Transverse colon (tissue), 4 donors: ENCODE measurements at regions not wholly inside any gene's neighbourhood (a gene's known extent, or its start where the extent isn't known, plus 50 kb on each side); places are given as distances from the start of the nearest gene placed in this dataset.

ENCODE experiments used
- DNase-seq: peaks from one replicate; pipeline ENCODE4 v3.0.0-alpha.2; 2019
- H3K27ac ChIP-seq, 4 donors: fragments of 200-600 bp; sonication (generic); 2 replicates each; pipeline ENCODE4 v1.5.1; 2016 to 2018; ENCODE audit warnings: inconsistent platforms in 4 of 4
- H3K27me3 ChIP-seq: fragments of 200-600 bp; sonication (generic); 2 replicates; pipeline ENCODE4 v1.5.1; 2017; ENCODE audit warnings: inconsistent platforms
- H3K36me3 ChIP-seq, 4 donors: fragments of 200-600 bp; sonication (generic); 2 replicates each; pipeline ENCODE4 v1.5.1; 2017 to 2019; ENCODE audit warnings: inconsistent platforms in 4 of 4
- H3K4me1 ChIP-seq, 4 donors: fragments of 200-600 bp; sonication (generic); 2 replicates each; pipeline ENCODE4 v1.5.1; 2017 to 2020; ENCODE audit warnings: inconsistent platforms in 4 of 4
- H3K4me3 ChIP-seq, 4 donors: fragments of 200-600 bp; sonication (generic); 1 replicate in 1 of 4; 2 replicates in 3 of 4; pipeline versions ENCODE4 v1.5.1 to v1.6.1; 2017 to 2019; ENCODE audit warnings: inconsistent platforms in 4 of 4
- H3K9me3 ChIP-seq, 2 donors: fragments of 200-600 bp; sonication (generic); 2 replicates each; pipeline ENCODE4 v1.5.1; 2017 to 2019; ENCODE audit warnings: inconsistent platforms in 2 of 2
- EP300 ChIP-seq: sonication (generic); formaldehyde crosslinking; IDR thresholded peaks from one replicate; pipeline ENCODE4 v1.6.1; 2017; ENCODE audit warnings: antibody characterized with exemption, low read depth
- POLR2A ChIP-seq: fragments of 450-650 bp; IDR thresholded peaks from one replicate; pipeline ENCODE4 v1.6.1; 2016; ENCODE audit warnings: antibody characterized with exemption, mild to moderate bottlenecking, moderate library complexity
- POLR2AphosphoS5 ChIP-seq, 3 donors: sonication (generic); formaldehyde crosslinking; IDR thresholded peaks; one replicate each; pipeline ENCODE4 v1.6.1; 2016; ENCODE audit warnings: antibody characterized with exemption in 3 of 3
- WGBS, 2 donors: methylation state at CpG; one replicate each; pipeline ENCODE4 v1.1.5; 2018; ENCODE audit warnings: low coverage in 1 of 2; 5-methylcytosine and 5-hydroxymethylcytosine counted together
- in situ Hi-C, 4 donors: fragments of 200-750 bp; cut with MboI; loops; one replicate each; pipeline versions ENCODE4 v1.15.0 to v1.15.1; 2017; ENCODE audit warnings: low sequenced_read_pairs in 3 of 4, low pct_ligation_motif_present in 1 of 4, low pct_unique_long_range_greater_than_20kb in 1 of 4
- intact Hi-C: fragments of 100-400 bp; cut with DNase I; formaldehyde crosslinking; loops from one replicate; pipeline ENCODE4 v1.15.1; 2023; ENCODE audit warnings: low total_unique reads
- TF ChIP-seq, protein P1 (sequence below), 5 experiments: fragments of 200-600 bp in 3 of 5; fragments of 450-650 bp in 2 of 5; sonication (generic) in 3 of 5; IDR thresholded peaks; 1 replicate in 2 of 5; 2 replicates in 3 of 5; pipeline ENCODE4 v1.5.1; 2016 to 2017; ENCODE audit warnings: antibody characterized with exemption in 5 of 5, inconsistent platforms in 3 of 5, mild to moderate bottlenecking in 2 of 5, moderate library complexity in 1 of 5

DNA sequence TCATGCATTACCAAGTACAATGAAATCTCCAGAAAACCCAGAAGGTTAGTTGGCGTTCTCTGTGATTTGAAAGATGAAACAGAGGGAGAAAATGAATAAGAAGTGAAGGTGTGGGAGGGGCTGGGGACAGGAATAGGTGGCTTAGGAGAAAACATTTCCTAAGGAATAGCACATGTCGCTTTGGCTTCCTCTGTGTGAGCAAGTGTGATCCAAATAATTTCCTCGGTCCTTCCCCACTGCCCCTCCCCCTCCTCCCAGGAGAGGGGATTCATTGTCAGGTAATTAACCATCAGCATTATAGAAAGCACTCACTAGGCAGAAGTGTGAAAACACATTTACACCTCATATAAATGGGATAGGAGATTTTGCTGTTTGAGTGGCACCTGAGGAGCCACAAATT is 105.5 kb downstream of the NUF2 start:
- TF ChIP-seq POLR2AphosphoS5 (IDR thresholded peaks at IDR 0.05), result no peak
- TF ChIP-seq POLR2A, result no peak
- TF ChIP-seq, protein P1, sequence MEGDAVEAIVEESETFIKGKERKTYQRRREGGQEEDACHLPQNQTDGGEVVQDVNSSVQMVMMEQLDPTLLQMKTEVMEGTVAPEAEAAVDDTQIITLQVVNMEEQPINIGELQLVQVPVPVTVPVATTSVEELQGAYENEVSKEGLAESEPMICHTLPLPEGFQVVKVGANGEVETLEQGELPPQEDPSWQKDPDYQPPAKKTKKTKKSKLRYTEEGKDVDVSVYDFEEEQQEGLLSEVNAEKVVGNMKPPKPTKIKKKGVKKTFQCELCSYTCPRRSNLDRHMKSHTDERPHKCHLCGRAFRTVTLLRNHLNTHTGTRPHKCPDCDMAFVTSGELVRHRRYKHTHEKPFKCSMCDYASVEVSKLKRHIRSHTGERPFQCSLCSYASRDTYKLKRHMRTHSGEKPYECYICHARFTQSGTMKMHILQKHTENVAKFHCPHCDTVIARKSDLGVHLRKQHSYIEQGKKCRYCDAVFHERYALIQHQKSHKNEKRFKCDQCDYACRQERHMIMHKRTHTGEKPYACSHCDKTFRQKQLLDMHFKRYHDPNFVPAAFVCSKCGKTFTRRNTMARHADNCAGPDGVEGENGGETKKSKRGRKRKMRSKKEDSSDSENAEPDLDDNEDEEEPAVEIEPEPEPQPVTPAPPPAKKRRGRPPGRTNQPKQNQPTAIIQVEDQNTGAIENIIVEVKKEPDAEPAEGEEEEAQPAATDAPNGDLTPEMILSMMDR (IDR thresholded peaks at IDR 0.05), result no peak
- no peak for TF ChIP-seq EP300
- 64 to 83% methylated on average over 3 of the region's 3 CpGs for WGBS, 2 donors
- in situ Hi-C loops, result no loop called here
- H3K27me3 ChIP-seq, result no peaks in the 10 kb centered on the region
- H3K9me3 ChIP-seq, result peaks cover 0 to 2% of the 10 kb centered on the region in 2 donors
- no peak overlapping the region for H3K27ac ChIP-seq
- H3K36me3 ChIP-seq, result no peaks in the 10 kb centered on the region
- no peak for DNase-seq
- no peak overlapping the region for H3K4me3 ChIP-seq
- intact Hi-C loops, result no loop called here
- no peaks in the 10 kb centered on the region for H3K4me1 ChIP-seq

GRCh38 chr1:163436140-163436812 is 114.5 kb downstream of the NUF2 start:
- H3K27ac ChIP-seq, result peak overlapping the region in 2 of 4 donors; percentile 50 to 56
- WGBS, 2 donors, result 42 to 60% methylated on average over 6 of the region's 6 CpGs
- H3K4me1 ChIP-seq, result peaks cover 0 to 4% (median 0%) of the 10 kb centered on the region in 4 donors
- no peak overlapping the region for H3K4me3 ChIP-seq
- H3K9me3 ChIP-seq, result peaks cover 0 to 5% of the 10 kb centered on the region in 2 donors
- H3K27me3 ChIP-seq, result no peaks in the 10 kb centered on the region
- TF ChIP-seq, protein P1 (IDR thresholded peaks at IDR 0.05), result no peak
- TF ChIP-seq POLR2AphosphoS5 (IDR thresholded peaks at IDR 0.05), result peak; percentile 20 to 56 (median 36)
- DNase-seq, result no peak
- no peaks in the 10 kb centered on the region for H3K36me3 ChIP-seq
- intact Hi-C loops, result no loop called here
- in situ Hi-C loops, result no loop called here

GRCh38 chr1:163439471-163439870 is 117.7 kb downstream of the NUF2 start:
- Histone ChIP-seq H3K36me3 (no peaks in the 10 kb centered on the region), H3K27me3 (no peaks in the 10 kb centered on the region), H3K27ac (peak overlapping the region in 1 of 4 donors; percentile 61), H3K4me1 (peaks cover 0 to 4% (median 0%) of the 10 kb centered on the region in 4 donors), H3K9me3 (no peaks in the 10 kb centered on the region), H3K4me3 (no peak overlapping the region)
- in situ Hi-C loops, result no loop called here
- DNase-seq, result no peak
- intact Hi-C loops, result no loop called here
- 48 to 49% methylated on average over 5 to 6 of the region's 6 CpGs for WGBS, 2 donors
- TF ChIP-seq EP300 (no peak), POLR2AphosphoS5 (IDR thresholded peaks at IDR 0.05) (no peak), POLR2A (no peak)
- TF ChIP-seq, protein P1 (IDR thresholded peaks at IDR 0.05), result no peak

DNA sequence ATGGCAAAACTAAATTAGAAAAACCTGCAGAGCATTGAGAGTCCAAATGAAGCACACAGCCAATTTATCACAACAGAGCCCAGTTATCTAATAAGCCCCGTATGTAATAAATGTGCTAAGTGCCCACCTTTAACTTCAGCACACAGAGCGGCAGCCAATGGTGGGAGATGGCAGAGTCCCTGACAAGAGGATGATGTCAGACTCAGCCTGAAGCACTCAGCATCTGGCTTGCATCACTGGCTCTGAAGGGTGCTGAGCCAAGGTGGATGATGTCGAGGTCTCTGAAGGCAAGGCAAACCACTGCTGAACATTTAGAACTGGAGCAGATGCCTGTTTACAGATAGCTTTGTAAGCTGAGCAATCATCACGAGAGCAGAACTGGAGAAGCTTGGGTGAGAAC is 118.3 kb downstream of the NUF2 start:
- intact Hi-C loops, result no loop called here
- Histone ChIP-seq H3K27ac (peak overlapping the region in 1 of 4 donors; percentile 61), H3K27me3 (no peaks in the 10 kb centered on the region), H3K36me3 (no peaks in the 10 kb centered on the region), H3K4me3 (no peak overlapping the region), H3K9me3 (no peaks in the 10 kb centered on the region), H3K4me1 (peaks cover 0 to 4% (median 0%) of the 10 kb centered on the region in 4 donors)
- 50 to 59% methylated on average over 1 to 4 of the region's 4 CpGs for WGBS, 2 donors
- in situ Hi-C loops, result no loop called here
- DNase-seq, result peak; percentile 13
- TF ChIP-seq, protein P1 (IDR thresholded peaks at IDR 0.05), result no peak
- peak in 2 of 3 donors; percentile 40 to 54 for TF ChIP-seq POLR2AphosphoS5 (IDR thresholded peaks at IDR 0.05)
